ENCODE measurements at regions not wholly inside any gene's neighbourhood (a gene's known extent, or its start where the extent isn't known, plus 50 kb on each side); places are given as distances from the start of the nearest gene placed in this dataset.
"Not testable (repeated sequence)": the region's sequence is repeated elsewhere in the genome, so short reads cannot be mapped to it uniquely, and the experiment has no call there.

GRCh38 chr16:17571499-17572093 is 100.8 kb upstream of the XYLT1 start:
- DNase-seq, result no peak

GRCh38 chr16:17568239-17568638 is 97.5 kb upstream of the XYLT1 start:
- DNase-seq, result no peak

- no peak for DNase-seq
These were observed 96.7 kb upstream of the XYLT1 start for GRCh38 chr16:17567455-17567854.

GRCh38 chr16:17566656-17567450 is 96.1 kb upstream of the XYLT1 start:
- no peak for DNase-seq

GRCh38 chr16:17566075-17566474 is 95.3 kb upstream of the XYLT1 start:
- no peak for DNase-seq

- DNase-seq, result no peak
These were observed 94.8 kb upstream of the XYLT1 start for GRCh38 chr16:17565605-17566004.

GRCh38 chr16:17564856-17565255 is 94.1 kb upstream of the XYLT1 start:
- DNase-seq, result no peak

GRCh38 chr16:17563323-17564091 is 92.7 kb upstream of the XYLT1 start:
- no peak for DNase-seq

GRCh38 chr16:17561056-17561455 is 90.3 kb upstream of the XYLT1 start:
- DNase-seq, result no peak

- no peak for DNase-seq
These were observed 89.8 kb upstream of the XYLT1 start for GRCh38 chr16:17560548-17560947.

- DNase-seq, result no peak
These were observed 88.6 kb upstream of the XYLT1 start for GRCh38 chr16:17559394-17559793.

- no peak for DNase-seq
These were observed 87.2 kb upstream of the XYLT1 start for GRCh38 chr16:17557949-17558348.

GRCh38 chr16:17557480-17557879 is 86.7 kb upstream of the XYLT1 start:
- DNase-seq, result no peak

- peak; percentile 29 for DNase-seq
These were observed 85.7 kb upstream of the XYLT1 start for GRCh38 chr16:17556276-17557052.

GRCh38 chr16:17555176-17555575 is 84.4 kb upstream of the XYLT1 start:
- no peak for DNase-seq

- no peak for DNase-seq
These were observed 81.6 kb upstream of the XYLT1 start for GRCh38 chr16:17552351-17552750.

GRCh38 chr16:17551682-17552081 is 80.9 kb upstream of the XYLT1 start:
- not testable (repeated sequence) for DNase-seq

GRCh38 chr16:17548825-17549224 is 78.1 kb upstream of the XYLT1 start:
- no peak for DNase-seq

GRCh38 chr16:17544785-17545184 is 74.0 kb upstream of the XYLT1 start:
- DNase-seq, result no peak

- no peak for DNase-seq
These were observed 73.5 kb upstream of the XYLT1 start for GRCh38 chr16:17544304-17544703.

- DNase-seq, result no peak
These were observed 72.3 kb upstream of the XYLT1 start for GRCh38 chr16:17543073-17543472.

GRCh38 chr16:17541324-17541723 is 70.6 kb upstream of the XYLT1 start:
- no peak for DNase-seq

- no peak for DNase-seq
These were observed 68.2 kb upstream of the XYLT1 start for GRCh38 chr16:17538927-17539326.
